HG02571 (cell line): ENCODE measurements at regions not wholly inside any gene's neighbourhood (a gene's known extent, or its start where the extent isn't known, plus 50 kb on each side); places are given as distances from the start of the nearest gene placed in this dataset.
"Not testable (repeated sequence)": the region's sequence is repeated elsewhere in the genome, so short reads cannot be mapped to it uniquely, and the experiment has no call there.

Experiments used
- ATAC-seq: cut with Tn5 transposase; IDR thresholded peaks from one replicate; pipeline ENCODE4 v1.9.1; 2021; ENCODE audit warnings: mild to moderate bottlenecking, moderate library complexity; ENCODE audit not compliant: unreplicated experiment

DNA sequence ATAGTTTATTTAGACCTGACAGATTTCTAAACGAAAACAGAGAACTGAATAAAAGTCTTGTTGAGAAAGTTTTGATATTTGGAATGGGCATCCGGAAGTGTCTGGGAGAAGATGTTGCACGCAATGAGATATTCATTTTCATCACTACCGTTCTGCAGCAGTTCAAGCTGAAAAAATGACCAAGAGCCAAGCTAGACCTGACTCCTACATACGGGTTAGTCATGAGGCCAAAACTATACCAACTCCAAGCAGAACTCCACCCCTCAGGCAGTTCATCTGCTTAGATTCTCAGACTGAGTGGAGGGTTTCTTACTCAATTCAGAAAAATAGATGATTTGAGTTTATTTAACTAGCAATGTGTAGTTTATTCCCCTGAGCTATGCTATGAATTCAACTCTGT is 95.4 kb upstream of the ANXA1 start:
- no peak for ATAC-seq

DNA sequence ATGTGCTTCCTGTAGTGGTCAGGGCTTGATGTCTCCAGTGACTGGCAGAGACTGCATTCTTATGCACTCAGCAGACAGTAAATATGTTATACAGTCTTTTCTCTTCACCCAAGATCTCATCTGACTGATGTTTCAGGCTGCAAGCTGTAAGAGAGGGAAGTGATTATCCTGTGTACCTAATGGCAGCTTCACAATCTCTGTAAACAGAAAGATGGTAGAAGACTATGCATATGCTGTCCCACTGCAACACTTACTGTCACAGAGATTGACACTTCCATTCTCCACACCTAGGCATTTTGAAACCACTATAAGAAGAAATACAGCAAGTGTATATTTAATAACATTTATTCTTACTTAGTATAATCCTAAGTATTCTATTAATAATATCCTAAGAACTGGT is 97.6 kb upstream of the ANXA1 start:
- no peak for ATAC-seq

DNA sequence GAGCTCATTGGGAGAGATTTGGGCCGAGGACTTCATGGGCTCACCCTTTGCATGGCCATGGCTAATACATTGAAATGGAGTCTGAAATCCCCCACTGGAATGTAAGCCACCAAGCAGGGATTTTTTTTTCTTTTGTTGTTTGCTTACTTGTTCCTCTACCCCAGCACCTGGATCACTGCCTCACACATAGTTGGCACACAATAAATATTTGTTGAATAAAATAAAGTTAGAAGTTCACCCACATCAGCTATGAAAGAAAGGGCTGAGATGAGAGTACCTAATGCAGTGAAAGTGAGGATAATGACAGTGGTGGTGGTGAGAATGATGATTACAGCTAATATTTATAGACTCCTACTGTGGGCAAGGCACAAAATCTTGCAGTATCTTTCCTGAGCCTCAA is 98.1 kb upstream of the ANXA1 start:
- ATAC-seq, result no peak

DNA sequence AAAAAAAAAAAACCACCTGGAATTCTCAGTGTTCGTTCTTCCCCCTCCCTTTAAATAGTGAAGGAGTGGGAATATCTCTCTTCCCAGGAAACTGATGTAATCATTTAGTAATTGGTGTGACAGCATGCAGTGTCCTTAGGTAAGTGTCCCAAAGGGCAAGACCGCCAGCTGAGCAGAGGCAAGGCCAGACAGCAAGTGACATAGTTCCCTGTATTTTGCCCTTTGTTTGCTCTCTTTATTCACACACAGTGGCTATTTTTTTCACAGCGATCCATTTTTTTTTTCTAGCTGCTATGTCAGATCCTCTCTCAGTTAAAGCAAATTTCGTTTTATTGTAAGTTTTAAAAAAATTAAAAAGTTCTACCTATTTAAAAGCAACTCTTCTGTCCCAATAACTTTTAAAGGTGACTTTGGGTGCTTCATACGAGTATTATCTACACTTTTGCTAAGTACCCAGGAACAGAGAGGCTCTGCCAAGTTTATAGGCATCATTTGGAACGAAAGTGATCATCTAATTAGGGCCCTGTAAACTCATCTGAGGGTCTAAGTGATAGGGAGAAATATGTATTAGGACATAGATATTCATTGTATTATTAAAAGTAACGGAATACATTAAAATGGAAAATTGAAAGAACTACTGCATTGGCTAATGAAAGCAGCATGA is 98.2 kb upstream of the ALDH1A1 start:
- ATAC-seq, result no peak

DNA sequence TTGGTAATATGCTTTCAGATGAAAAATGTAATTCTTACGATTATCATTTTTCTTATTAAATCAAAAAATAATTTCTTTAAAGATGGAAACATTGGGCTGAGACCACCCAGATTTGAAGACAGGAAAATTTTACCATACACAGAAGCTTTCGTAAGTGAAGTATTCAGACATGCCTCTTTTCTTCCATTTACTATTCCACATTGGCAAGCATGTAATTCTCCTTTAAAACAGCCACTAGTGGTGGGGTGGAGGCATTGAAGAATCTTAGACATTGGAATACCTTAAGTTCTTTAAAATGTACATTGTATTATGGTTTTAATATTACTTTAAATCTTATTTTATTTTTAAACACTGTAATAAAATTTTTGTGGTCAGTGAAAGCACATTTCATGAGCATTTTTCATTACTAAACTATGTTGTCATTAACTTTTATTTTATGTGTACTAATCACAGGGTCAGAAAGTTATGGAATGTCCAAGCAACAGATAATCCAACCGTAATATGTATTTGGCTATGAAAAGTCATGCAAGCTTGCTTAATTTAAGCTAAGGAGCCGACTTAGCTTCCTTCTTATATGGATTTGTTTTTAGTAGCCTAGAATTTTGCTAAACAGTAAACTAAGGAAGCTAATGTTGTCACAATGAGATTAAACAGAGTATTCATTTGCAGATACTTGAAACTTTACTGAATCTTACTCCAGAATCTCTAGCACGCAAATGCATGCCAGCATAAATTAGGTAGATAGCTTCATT is 97.4 kb upstream of the ALDH1A1 start:
- ATAC-seq, result no peak

DNA sequence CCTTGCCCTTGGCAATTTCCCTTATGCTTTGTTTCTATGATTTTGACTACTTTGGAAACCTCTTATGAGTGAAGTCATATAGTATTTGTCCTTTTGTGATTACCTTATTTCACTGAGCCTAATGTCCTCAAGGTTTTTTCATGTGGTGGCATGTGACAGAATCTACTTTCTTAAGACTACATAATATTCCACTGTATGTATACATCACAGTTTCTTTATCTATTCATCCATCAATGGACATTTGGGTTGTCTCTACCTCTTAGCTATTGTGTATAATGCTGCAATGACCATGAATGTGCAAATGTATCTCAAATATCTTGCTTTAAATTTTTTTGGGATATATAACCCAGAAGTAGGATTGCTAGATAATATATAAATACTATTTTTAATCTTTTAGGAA is 96.4 kb upstream of the ALDH1A1 start:
- ATAC-seq, result no peak

DNA sequence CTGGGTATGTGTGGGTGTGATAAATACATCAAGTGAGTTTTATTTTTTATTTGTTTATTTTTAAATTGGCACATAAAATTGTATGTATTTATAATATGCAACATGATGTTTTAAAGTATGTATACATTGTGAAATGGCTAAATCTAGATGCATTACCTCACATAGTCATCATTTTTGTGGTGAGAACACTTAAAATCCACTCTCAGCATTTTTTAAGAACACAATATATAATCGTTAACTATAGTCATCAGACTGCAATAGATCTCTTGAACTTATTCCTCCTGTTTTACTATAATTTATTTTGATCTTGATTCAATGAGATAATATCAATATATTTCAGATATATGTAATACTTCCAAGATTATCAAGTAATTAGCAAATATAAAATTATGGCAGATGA is 93.9 kb upstream of the ALDH1A1 start:
- no peak for ATAC-seq

DNA sequence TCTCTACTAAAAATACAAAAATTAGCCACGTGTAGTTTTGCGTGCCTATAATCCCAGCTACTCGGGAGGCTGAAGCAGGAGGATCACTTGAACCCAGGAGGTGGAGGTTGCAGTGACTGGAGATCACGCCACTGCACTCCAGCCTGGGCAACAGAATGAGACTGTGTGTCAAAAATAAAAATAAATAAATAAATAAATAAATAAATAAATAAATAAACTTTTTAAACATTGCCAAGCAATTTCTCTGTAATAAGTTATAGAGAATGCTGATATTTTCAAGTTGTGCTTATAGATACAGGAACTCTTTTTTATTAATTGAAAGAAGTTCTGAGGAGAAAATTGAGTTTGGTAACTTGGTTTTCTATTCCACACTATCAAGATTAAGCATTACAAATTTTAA is 91.9 kb upstream of the ALDH1A1 start:
- ATAC-seq, result not testable (repeated sequence)

DNA sequence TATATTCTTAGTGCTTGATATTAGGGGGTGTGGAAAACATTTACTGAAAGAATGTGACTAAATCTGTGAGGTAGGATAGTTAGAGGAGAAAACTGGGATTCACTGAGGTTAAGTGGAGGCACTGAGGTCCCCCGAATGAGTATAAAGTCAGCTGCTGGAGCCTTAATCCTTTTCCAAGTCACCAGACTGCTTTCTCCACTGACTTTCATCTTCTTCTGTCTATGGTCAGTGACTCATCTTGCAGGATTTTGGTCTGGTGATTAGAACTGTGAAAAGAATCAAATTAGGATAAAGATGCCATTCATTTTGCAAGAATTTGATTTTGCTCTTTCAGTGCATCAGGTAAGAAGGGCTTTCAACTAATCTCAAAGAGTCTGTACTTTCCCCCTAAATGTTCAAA is 89.3 kb upstream of the ALDH1A1 start:
- ATAC-seq, result no peak

DNA sequence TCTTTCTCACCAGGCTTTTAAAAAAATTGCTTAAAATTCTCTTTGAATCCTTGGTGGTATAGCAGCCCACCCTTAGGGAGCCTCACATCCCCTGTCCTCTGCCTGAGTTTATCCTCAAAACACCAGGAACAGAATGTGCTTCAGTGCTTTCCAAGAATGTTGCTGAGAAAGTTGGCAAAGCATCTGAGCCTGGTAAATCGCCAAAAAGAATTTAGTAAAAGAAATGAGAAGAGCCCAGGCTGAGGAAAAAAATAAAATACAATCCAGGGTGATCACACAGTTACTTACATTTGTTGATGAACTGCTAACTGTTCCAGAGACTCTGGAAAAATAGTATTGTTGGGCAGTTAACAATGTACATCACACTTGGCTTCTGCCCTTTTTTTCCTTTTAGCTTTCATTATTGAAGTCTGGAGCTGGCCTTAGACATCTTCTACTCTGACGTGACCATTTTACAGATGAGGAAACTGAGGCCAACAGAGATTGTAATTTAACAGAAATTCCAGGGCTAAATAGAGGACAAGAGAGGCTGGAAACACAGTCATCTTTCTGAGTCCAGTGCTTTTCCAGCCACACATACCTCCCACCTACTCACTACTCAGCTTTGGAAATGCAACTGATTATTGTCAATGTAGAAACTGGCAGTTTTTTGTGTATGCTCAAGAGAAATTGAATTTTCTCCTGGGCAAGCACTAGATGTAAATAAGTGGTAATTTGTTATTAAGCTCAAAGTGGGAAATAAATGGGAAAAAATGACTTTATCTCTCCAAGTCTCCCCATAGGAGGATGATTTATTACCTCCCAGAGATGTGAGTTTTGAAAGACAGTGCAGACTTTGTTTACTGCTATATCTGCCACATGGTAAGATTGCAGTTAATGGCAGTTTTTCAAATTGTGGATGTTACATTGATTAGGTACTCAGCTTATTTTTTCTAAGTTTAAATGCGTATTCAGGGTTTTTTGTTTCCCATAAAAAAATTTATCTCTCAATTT is 86.7 kb upstream of the ALDH1A1 start:
- no peak for ATAC-seq

DNA sequence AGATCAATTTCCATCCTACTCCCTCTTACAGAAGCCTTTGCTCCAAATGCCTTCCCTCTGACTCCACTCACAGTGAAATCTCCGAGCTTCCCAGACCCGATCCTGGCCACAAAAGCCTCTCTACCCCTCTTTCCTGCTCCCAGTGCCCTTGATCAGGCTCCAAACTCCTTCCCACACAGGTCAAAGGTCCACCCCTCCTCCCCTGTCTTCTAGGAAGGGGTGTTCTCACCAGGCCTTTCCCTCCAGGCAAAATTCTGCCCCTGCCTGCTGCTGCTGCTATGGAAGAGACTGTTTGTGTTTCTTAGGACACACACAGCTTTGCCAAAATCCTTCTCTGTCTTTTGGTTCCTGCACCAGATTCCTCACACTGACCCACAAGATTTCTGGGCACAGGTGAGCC is 85.8 kb upstream of the ALDH1A1 start:
- no peak for ATAC-seq

DNA sequence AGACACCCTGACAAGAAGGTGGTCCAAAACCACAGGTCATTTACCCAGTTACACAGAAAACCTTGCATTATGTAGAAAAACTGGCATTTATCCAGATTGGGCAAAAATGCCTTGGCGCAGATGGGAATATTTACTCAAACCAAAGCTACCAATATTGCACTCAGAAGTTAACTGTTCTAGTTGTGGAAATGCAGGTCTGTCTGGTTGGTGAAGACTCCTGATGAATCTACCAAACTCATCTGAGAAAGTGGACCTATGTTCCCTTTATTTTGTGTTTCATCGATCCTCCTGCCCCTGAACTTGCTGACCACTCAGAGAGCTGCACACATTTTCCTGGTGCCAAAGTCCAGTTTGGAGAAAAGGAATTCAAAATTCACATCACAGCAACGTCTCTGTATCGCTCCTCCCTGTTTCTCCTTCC is 85.2 kb upstream of the ALDH1A1 start:
- no peak for ATAC-seq

DNA sequence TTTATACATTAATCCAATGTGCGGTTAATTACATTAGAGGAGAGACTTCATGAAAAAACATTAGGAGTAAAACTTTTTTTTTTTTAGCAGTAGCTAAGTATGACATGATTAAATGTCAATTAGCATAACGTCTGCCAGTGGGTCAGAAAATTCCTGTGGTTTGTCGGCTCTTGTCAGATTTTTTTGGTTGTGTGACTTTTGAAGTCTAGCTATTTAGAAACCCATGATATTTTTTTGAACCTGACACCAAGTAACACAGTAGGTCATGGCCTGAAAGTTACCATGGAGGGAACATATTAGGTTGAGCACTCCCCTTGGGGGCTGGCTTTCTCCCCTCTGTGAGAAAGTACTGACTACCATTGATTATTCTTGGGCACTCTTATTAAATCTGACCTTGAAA is 84.8 kb upstream of the ALDH1A1 start:
- no peak for ATAC-seq

DNA sequence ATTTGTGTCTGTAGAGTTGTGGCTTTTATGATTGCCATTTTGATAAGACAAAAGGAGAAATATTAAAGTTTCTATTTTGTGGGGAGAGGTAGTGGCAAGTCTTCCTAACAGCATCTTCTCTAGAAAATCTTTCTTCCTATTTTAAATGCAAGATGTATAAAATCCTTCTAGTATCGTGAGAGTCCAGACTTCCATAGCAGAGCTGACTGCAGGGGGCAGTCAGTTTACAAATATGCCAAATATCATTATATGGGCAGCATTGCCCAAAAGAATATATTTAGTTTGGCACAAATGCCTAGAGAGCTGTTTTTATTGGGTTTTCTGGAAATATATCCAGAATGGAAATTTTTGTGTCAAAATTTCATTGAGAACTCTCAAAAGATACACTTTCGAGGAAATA is 82.1 kb upstream of the ALDH1A1 start:
- ATAC-seq, result no peak

DNA sequence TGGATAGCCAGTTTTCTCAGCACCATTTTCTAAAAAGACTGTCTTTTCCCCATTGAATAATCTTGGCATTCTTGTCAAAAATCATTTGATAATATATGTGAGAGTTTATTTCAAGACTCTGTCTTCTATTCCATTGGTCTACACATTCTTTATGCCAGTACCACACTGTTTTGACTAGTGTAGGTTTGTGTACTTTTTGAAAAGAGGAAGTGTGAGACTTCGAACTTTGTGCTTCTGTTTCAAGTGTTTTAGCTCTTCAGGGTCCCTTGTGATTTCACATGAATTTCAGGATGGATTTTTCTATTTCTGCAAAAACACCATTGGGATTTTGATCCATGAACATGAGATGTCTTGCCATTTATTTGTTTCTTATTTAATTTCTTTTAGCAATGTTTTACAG is 78.5 kb upstream of the ALDH1A1 start:
- no peak for ATAC-seq

DNA sequence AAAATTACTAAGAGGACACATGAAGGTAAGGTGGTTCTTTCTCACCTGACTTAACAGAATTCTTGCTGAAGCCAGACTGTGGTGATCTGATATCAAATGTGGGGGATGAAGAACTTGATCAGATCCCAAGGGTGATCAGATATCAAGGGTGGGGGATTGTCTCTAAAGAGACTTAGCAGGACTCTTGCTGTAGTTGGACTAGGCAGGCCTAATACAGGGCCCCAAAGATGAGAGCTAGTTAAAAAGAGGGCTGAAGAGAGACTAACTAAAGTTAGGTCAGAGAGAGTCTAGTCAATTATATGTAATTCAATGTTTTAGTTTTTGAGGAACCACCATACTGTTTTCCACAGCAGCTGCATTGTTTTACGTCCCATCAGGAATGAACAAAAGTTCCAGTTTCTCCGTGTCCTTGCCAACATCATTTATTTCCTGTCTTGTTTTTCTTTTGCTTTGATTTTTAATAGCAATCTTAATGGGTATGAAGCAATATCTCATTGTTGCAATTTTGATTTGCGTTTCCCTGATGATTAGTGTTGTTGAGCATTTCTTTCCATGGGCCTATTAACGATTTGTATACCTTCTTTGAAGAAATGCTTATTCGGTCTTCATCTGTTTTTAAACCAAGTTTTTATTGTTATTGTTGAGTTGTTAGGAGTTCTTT is 77.6 kb upstream of the ALDH1A1 start:
- no peak for ATAC-seq

DNA sequence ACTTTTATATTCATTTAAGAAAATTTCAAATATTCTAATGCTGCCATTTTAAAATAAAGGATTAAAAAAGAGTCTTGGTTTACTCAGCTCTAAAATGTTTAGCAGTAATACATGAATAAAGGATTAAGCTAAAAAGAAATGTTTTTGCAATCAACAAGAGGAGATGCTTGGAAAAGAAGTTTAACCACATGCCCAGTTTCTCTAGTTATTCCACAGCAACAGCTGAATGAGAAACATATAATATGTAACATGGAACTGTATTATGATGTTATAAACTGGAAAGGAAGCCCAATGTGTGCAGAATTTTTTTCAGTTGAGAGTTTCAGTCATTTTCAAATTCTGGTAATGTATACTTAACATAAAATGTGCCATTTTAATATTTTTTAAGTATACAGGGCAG is 76.5 kb upstream of the ALDH1A1 start:
- ATAC-seq, result no peak

DNA sequence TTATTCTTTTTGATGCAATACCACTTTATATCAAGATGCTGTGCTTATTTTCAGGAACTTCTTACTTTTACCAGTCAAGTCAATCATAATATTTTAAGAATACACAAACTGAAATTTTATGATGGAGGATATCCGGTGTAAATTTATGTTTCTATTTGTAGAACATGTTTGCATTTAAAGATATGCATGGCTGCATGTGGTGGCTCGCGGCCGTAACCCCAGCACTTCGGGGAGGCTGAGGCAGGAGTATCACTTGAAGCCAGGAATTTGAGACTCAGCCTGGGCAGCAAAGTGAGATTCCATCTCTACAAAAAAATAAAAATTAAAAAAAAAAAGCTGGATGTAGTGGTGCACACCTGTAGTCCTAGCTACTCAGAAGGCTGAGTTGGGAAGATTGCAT is 73.5 kb upstream of the ALDH1A1 start:
- no peak for ATAC-seq

DNA sequence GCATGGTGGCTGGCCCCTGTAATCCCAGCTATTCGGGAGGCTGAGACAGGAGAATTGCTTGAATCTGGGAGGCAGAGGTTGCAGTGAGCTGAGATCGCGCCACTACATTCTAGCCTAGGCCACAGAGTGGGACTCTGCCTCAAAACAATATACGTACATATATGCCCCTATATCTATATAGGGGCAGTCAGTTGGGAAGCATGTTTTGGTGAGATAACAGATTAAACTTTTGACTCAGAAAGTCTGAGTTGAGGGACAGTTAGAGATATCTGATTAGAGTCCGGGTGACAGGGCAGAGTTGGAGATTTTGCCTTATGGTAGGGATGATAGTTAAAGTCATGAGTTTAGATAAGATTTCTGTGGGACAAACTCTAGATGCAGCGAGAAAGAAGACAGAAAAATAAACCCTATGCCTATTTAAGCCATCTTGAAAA is 71.8 kb upstream of the ALDH1A1 start:
- no peak for ATAC-seq

DNA sequence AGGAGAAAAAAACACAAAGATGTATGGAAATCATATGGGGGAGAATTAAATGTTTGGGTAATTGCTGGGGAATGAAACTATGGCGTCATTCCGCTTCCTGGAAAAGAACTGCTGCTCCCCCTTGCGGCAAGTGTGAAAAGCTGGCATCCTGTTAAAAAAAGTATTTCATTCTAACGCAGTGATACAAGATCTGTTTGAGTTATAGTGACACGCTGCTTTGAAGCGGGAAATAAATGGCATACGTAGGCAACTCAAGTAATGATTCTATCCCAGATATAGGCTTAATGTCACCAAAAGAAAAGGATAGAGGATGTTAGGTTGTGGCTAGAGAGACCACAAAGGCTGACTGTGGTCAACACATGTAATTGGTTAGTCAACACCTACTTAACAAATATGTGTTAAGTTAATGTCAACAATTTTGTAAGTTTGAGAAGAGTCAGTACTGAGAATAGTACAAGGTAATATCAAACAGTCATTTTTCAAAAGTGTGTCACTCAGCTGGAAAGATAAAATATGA is 70.2 kb upstream of the ALDH1A1 start:
- ATAC-seq, result peak; percentile 62

DNA sequence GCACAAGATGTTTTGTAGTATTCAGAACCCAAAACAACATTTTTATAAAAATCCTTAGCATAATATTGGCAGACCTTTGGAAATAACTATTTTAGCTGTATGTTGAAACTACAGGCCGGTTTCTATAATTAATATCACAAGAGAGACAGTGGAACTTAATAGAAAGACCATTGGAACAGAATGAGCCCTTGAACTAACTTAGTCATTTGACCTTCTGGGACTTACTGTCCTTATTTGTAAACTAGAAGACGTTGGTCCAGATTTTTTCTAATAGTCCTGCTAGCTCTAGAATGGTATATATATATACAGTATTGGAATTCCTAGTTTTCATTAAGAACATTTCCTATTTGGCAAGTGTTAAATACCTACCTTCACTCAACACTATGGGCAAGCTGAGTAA is 69.5 kb upstream of the ALDH1A1 start:
- ATAC-seq, result no peak
